HL-60 (cell line): ENCODE measurements at regions not wholly inside any gene's neighbourhood (a gene's known extent, or its start where the extent isn't known, plus 50 kb on each side); places are given as distances from the start of the nearest gene placed in this dataset.

Source experiments
- DNase-seq, 2 experiments: peaks; one replicate each; pipeline ENCODE4 v3.0.0-alpha.2; 2010 to 2020; ENCODE audit warnings: low read depth in 1 of 2, low spot score in 1 of 2
- H3K27ac ChIP-seq: fragments of 250-450 bp; sonication (Bioruptor Pico); replicated peaks from 2 replicates; pipeline ENCODE4 v1.5.1; 2020; ENCODE audit warnings: mild to moderate bottlenecking, moderate library complexity
- H3K27me3 ChIP-seq: fragments of 250-450 bp; sonication (Bioruptor Pico); 2 replicates; pipeline ENCODE4 v1.5.1; 2021; ENCODE audit warnings: mild to moderate bottlenecking, moderate library complexity; ENCODE audit not compliant: insufficient read depth, poor library complexity, severe bottlenecking
- H3K4me3 ChIP-seq: replicated peaks from 2 replicates; pipeline ENCODE4 v1.5.1; 2011; ENCODE audit warnings: mild to moderate bottlenecking, control low read depth, low read length; ENCODE audit not compliant: insufficient read depth
- CTCF ChIP-seq: IDR thresholded peaks from one replicate; pipeline ENCODE4 v1.5.1; 2011; ENCODE audit warnings: low read length, control low read depth, inconsistent platforms; ENCODE audit not compliant: insufficient read depth
- GABPA ChIP-seq: IDR thresholded peaks from 2 replicates; pipeline ENCODE4 v1.6.1; 2012; ENCODE audit warnings: low read depth
- POLR2AphosphoS5 ChIP-seq: IDR thresholded peaks from 2 replicates; pipeline ENCODE4 v1.6.1; 2012; ENCODE audit warnings: low read depth
- SPI1 ChIP-seq: IDR thresholded peaks from 2 replicates; pipeline ENCODE4 v1.6.1; 2012; ENCODE audit warnings: low read depth, mild to moderate bottlenecking, borderline replicate concordance
- TF ChIP-seq, protein P1 (sequence below): IDR thresholded peaks from 2 replicates; pipeline ENCODE4 v1.6.1; 2012; ENCODE audit warnings: low read depth; ENCODE audit not compliant: insufficient replicate concordance

DNA sequence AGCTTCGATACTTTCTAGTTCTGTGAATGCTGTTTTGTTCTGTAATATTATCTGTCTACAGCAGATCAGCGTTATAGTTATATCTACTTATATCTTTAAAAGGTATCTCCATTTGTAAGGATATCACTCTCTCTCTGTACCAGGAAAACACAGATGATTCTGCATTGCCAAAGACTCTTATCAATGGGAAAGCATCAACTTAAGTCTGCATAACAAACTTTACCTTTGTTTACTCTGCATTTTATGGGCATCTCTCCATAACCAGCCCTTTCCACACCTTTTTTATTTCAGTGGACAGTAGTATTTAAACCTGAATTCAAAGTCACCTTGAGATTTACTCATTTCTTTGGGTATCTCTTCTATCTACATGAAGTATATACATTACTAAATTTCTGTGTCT is 238.7 kb upstream of the GRM7 start:
- H3K27me3 ChIP-seq = no peaks in the 10 kb centered on the region
- no peak for DNase-seq
- H3K27ac ChIP-seq = no peak overlapping the region
- TF ChIP-seq SPI1 (no peak), CTCF (no peak), POLR2AphosphoS5 (no peak), GABPA (no peak)
- TF ChIP-seq, protein P1, sequence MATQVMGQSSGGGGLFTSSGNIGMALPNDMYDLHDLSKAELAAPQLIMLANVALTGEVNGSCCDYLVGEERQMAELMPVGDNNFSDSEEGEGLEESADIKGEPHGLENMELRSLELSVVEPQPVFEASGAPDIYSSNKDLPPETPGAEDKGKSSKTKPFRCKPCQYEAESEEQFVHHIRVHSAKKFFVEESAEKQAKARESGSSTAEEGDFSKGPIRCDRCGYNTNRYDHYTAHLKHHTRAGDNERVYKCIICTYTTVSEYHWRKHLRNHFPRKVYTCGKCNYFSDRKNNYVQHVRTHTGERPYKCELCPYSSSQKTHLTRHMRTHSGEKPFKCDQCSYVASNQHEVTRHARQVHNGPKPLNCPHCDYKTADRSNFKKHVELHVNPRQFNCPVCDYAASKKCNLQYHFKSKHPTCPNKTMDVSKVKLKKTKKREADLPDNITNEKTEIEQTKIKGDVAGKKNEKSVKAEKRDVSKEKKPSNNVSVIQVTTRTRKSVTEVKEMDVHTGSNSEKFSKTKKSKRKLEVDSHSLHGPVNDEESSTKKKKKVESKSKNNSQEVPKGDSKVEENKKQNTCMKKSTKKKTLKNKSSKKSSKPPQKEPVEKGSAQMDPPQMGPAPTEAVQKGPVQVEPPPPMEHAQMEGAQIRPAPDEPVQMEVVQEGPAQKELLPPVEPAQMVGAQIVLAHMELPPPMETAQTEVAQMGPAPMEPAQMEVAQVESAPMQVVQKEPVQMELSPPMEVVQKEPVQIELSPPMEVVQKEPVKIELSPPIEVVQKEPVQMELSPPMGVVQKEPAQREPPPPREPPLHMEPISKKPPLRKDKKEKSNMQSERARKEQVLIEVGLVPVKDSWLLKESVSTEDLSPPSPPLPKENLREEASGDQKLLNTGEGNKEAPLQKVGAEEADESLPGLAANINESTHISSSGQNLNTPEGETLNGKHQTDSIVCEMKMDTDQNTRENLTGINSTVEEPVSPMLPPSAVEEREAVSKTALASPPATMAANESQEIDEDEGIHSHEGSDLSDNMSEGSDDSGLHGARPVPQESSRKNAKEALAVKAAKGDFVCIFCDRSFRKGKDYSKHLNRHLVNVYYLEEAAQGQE = no peak
- no peak overlapping the region for H3K4me3 ChIP-seq

- Histone ChIP-seq H3K4me3 (no peak overlapping the region), H3K27ac (no peak overlapping the region), H3K27me3 (no peaks in the 10 kb centered on the region)
- no peak for DNase-seq
- TF ChIP-seq, protein P1 = no peak
- TF ChIP-seq GABPA (no peak), SPI1 (no peak), CTCF (no peak), POLR2AphosphoS5 (no peak)
Observed at GRCh38 chr3:6622712-6623111, 238.2 kb upstream of the GRM7 start.

- TF ChIP-seq POLR2AphosphoS5 (no peak), GABPA (no peak), CTCF (no peak), SPI1 (no peak)
- TF ChIP-seq, protein P1 = no peak
- DNase-seq = no peak
- no peak overlapping the region for H3K27ac ChIP-seq
- no peak overlapping the region for H3K4me3 ChIP-seq
- H3K27me3 ChIP-seq = no peaks in the 10 kb centered on the region
Observed at GRCh38 chr3:6631376-6631775, 229.5 kb upstream of the GRM7 start.
